DND-41 (cell line): ENCODE measurements at regions not wholly inside any gene's neighbourhood (a gene's known extent, or its start where the extent isn't known, plus 50 kb on each side); places are given as distances from the start of the nearest gene placed in this dataset.

Source experiments
- ATAC-seq: fragments of 200-7000 bp; cut with Tn5 transposase; 3 replicates; pipeline ENCODE4 v1.9.1; 2021; ENCODE audit warnings: low read depth; ENCODE audit not compliant: insufficient read depth
- DNase-seq: peaks from one replicate; pipeline ENCODE4 v3.0.0-alpha.2; 2020
- H2AFZ ChIP-seq: 2 replicates; pipeline ENCODE4 v1.6.0; 2012; ENCODE audit warnings: low read depth, low read length
- H3K27ac ChIP-seq: 2 replicates; pipeline ENCODE4 v1.5.1; 2012; ENCODE audit warnings: low read length, inconsistent platforms
- H3K27me3 ChIP-seq: fragments of 200-600 bp; sonication (generic); 2 replicates; pipeline ENCODE4 v1.6.0; 2012; ENCODE audit warnings: low read length, mild to moderate bottlenecking, inconsistent platforms; ENCODE audit not compliant: insufficient read depth, poor library complexity
- H3K36me3 ChIP-seq: 2 replicates; pipeline ENCODE4 v1.5.1; 2012; ENCODE audit warnings: low read length, inconsistent platforms; ENCODE audit not compliant: insufficient read depth
- H3K4me1 ChIP-seq: 2 replicates; pipeline ENCODE4 v1.5.1; 2012; ENCODE audit warnings: mild to moderate bottlenecking, low read length; ENCODE audit not compliant: insufficient read depth
- H3K4me2 ChIP-seq: 2 replicates; pipeline ENCODE4 v1.6.0; 2012; ENCODE audit warnings: mild to moderate bottlenecking, moderate library complexity, low read length, inconsistent platforms; ENCODE audit not compliant: insufficient read depth
- H3K4me3 ChIP-seq, 2 experiments: fragments of 200-600 bp in 1 of 2; shearing (Covaris generic) in 1 of 2; 2 replicates each; pipeline ENCODE4 v1.5.1; 2012 to 2016; ENCODE audit warnings: inconsistent platforms in 2 of 2, low read length in 2 of 2, mild to moderate bottlenecking in 2 of 2, low read depth in 1 of 2, moderate library complexity in 1 of 2
- H3K79me2 ChIP-seq: 2 replicates; pipeline ENCODE4 v1.6.0; 2012; ENCODE audit warnings: low read length, inconsistent platforms; ENCODE audit not compliant: insufficient read depth
- H3K9ac ChIP-seq: 2 replicates; pipeline ENCODE4 v1.6.0; 2012; ENCODE audit warnings: low read depth, mild to moderate bottlenecking, inconsistent platforms, low read length, moderate library complexity
- H3K9me3 ChIP-seq: 2 replicates; pipeline ENCODE4 v1.5.1; 2012; ENCODE audit warnings: low read length, moderate library complexity, mild to moderate bottlenecking, inconsistent platforms; ENCODE audit not compliant: insufficient read depth, severe bottlenecking
- H4K20me1 ChIP-seq: 2 replicates; pipeline ENCODE4 v1.6.0; 2012; ENCODE audit warnings: low read length; ENCODE audit not compliant: insufficient read depth
- EZH2 ChIP-seq: IDR thresholded peaks from 3 replicates; pipeline ENCODE4 v1.6.1; 2012; ENCODE audit warnings: borderline replicate concordance, low read depth, mild to moderate bottlenecking, moderate library complexity, low read length, inconsistent platforms; ENCODE audit not compliant: severe bottlenecking
- TF ChIP-seq, protein P1 (sequence below): IDR thresholded peaks from 2 replicates; pipeline ENCODE4 v1.5.1; 2012; ENCODE audit warnings: borderline replicate concordance, low read length, moderate library complexity, mild to moderate bottlenecking; ENCODE audit not compliant: poor library complexity, severe bottlenecking; ENCODE audit errors: extremely low read depth

DNA sequence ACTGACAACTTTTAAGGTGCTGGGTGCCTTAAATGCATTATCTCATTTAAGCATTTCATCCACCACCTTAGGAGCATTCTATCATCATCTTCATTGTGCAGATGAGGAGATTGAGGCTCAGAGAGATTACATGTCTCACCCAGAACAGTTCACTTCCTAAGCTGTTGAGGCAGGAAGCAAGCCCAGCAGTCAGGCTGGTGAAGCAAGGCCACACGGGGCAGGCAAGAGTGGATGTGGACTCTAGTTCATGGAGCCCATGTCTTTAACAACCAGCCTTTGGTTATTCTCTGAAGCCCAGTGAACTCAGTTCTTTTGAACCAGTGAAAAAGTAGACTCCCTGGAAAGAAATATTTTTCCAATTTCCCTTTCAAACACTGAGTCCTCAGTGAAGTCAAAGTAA, 294.8 kb upstream of the MGAT5 start:
- H3K79me2 ChIP-seq = no peaks in the 10 kb centered on the region
- peaks cover 25% of the 10 kb centered on the region for H3K4me1 ChIP-seq
- no peak overlapping the region for H3K4me3 ChIP-seq
- DNase-seq (no peak), ATAC-seq (peak; percentile 52; the same call in 2 of the 3 replicates)
- no peak overlapping the region for H2AFZ ChIP-seq
- TF ChIP-seq, protein P1, sequence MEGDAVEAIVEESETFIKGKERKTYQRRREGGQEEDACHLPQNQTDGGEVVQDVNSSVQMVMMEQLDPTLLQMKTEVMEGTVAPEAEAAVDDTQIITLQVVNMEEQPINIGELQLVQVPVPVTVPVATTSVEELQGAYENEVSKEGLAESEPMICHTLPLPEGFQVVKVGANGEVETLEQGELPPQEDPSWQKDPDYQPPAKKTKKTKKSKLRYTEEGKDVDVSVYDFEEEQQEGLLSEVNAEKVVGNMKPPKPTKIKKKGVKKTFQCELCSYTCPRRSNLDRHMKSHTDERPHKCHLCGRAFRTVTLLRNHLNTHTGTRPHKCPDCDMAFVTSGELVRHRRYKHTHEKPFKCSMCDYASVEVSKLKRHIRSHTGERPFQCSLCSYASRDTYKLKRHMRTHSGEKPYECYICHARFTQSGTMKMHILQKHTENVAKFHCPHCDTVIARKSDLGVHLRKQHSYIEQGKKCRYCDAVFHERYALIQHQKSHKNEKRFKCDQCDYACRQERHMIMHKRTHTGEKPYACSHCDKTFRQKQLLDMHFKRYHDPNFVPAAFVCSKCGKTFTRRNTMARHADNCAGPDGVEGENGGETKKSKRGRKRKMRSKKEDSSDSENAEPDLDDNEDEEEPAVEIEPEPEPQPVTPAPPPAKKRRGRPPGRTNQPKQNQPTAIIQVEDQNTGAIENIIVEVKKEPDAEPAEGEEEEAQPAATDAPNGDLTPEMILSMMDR = peak; percentile 40
- no peak for TF ChIP-seq EZH2
- H3K27ac ChIP-seq = no peak overlapping the region
- H3K36me3 ChIP-seq = no peaks in the 10 kb centered on the region
- no peaks in the 10 kb centered on the region for H3K27me3 ChIP-seq
- H3K4me2 ChIP-seq = no peak overlapping the region
- no peaks in the 10 kb centered on the region for H4K20me1 ChIP-seq
- no peak overlapping the region for H3K9ac ChIP-seq
- H3K9me3 ChIP-seq = no peaks in the 10 kb centered on the region

- peak overlapping the region; percentile 3 for H3K4me2 ChIP-seq
- H3K36me3 ChIP-seq = no peaks in the 10 kb centered on the region
- TF ChIP-seq, protein P1 = no peak
- no peak for TF ChIP-seq EZH2
- no peak overlapping the region; the same call in 1 of the 2 replicates for H3K9ac ChIP-seq
- H3K4me3 ChIP-seq = peak overlapping the region in 1 of 2 experiments; percentile 4; a peak in 1 of 4 replicates
- H3K27me3 ChIP-seq = no peaks in the 10 kb centered on the region
- peaks cover 56% of the 10 kb centered on the region for H3K4me1 ChIP-seq
- H2AFZ ChIP-seq = no peak overlapping the region
- ATAC-seq = peak; percentile 86
- no peaks in the 10 kb centered on the region for H3K9me3 ChIP-seq
- H4K20me1 ChIP-seq = no peaks in the 10 kb centered on the region
- H3K27ac ChIP-seq = peak overlapping the region; percentile 82
- H3K79me2 ChIP-seq = no peaks in the 10 kb centered on the region
- DNase-seq = peak; percentile 84
Measured at GRCh38 chr2:133966720-133967304, 287.1 kb upstream of the MGAT5 start.

GRCh38 chr2:133967326-133967725, 286.5 kb upstream of the MGAT5 start:
- Histone ChIP-seq H3K27ac (peak overlapping the region; percentile 82), H3K9ac (no peak overlapping the region; the same call in 1 of the 2 replicates), H2AFZ (no peak overlapping the region), H3K36me3 (no peaks in the 10 kb centered on the region), H3K4me1 (peaks cover 56% of the 10 kb centered on the region), H3K4me3 (peak overlapping the region in 1 of 2 experiments; percentile 4; a peak in 1 of 4 replicates), H4K20me1 (no peaks in the 10 kb centered on the region), H3K4me2 (peak overlapping the region; percentile 3), H3K79me2 (no peaks in the 10 kb centered on the region), H3K27me3 (no peaks in the 10 kb centered on the region), H3K9me3 (no peaks in the 10 kb centered on the region)
- DNase-seq = no peak
- TF ChIP-seq, protein P1 = no peak
- no peak for TF ChIP-seq EZH2
- ATAC-seq = peak; percentile 67
